DMS 273 (cell line): ENCODE measurements at regions not wholly inside any gene's neighbourhood (a gene's known extent, or its start where the extent isn't known, plus 50 kb on each side); places are given as distances from the start of the nearest gene placed in this dataset.
"Not testable (repeated sequence)": the region's sequence is repeated elsewhere in the genome, so short reads cannot be mapped to it uniquely, and the experiment has no call there.

Source experiments
- DNase-seq: peaks from one replicate; lab custom pipeline; 2025; ENCODE audit not compliant: unreplicated experiment; lab: John Stamatoyannopoulos, UW

GRCh38 chr3:152891678-152892077 is 56.7 kb downstream of the P2RY1 start:
- DNase-seq: no peak

- DNase-seq: no peak
Observed at GRCh38 chr3:152892446-152892845, 57.5 kb downstream of the P2RY1 start.

DNA sequence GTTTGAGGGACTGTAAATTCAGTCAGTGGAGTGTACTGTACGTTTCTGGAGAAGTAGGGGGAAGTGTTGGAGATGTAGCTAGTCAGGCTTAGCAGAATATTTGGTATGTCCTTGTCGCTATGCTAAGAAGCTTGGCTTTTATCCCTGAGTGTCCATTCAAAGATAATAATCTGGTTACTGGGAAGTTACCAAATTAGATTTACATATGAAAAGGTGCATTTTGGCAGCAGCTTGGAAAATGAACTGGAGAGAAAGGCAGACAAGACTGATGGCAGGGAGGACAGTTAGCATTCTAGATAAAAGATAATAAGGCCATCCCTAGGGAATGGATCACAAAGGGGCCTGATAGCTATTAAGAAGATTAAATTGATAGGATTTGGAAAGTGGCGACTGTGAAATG is 58.7 kb downstream of the P2RY1 start:
- no peak for DNase-seq

- DNase-seq: peak; percentile 86
Observed at GRCh38 chr3:152899306-152899705, 64.4 kb downstream of the P2RY1 start.

DNA sequence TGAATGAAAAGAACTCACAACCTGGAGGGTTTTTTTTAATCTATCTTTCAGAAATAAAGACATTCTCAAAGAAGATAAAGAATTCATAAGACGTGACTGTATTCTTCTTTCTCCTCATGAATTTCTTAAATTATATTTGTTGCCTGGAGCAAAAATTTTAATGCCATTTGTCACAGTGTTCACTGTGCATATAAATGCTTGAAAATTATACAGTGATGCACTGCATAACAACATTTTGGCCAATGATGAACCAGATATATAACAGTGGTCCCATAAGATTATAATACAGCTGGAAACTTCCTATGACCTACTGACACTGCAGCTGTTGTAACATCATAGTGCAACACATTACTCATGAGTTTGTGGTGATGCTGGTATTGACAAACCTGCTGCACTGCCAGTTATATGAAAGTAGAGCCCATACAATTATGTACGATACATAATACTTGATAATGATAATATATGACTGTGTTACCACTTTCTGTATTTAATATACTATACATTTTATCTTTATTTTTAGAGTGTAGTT is 67.3 kb downstream of the P2RY1 start:
- DNase-seq: no peak

GRCh38 chr3:152905631-152906030 is 70.7 kb downstream of the P2RY1 start:
- DNase-seq: no peak

- DNase-seq: peak; percentile 30
Observed at GRCh38 chr3:152909180-152909883, 74.4 kb downstream of the P2RY1 start.

GRCh38 chr3:152910211-152910610 is 75.3 kb downstream of the P2RY1 start:
- peak; percentile 48 for DNase-seq

- no peak for DNase-seq
Observed at GRCh38 chr3:152910966-152911365, 76.0 kb downstream of the P2RY1 start.

- DNase-seq: not testable (repeated sequence)
Observed at GRCh38 chr3:152914743-152915142, 79.8 kb downstream of the P2RY1 start.

GRCh38 chr3:152915695-152916094 is 80.8 kb downstream of the P2RY1 start:
- no peak for DNase-seq

DNA sequence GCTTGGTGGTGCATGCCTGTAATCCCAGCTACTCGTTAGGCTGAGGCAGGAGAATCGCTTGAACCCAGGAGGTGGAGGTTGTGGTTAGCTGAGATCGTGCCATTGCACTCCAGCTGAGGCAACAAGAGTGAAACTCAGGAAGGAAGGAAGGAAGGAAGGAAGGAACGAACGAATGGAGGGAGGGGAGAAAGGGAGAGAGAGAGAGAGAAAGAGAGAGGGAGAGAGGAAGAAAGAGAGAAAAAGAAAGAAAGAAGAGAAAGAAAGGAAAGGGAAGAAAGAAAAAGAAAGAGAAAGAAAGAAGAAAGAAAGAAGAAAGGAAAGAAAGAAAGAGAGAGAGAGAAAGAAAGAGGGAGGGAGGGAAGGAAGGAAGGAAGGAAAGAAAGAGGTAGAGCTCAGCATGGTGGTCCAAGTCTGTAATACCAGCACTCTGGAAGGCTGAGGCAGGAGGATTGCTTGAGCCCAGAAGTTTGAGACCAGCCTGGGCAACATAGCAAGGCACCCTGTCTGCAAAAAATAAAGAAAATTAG is 81.9 kb downstream of the P2RY1 start:
- DNase-seq: no peak

DNA sequence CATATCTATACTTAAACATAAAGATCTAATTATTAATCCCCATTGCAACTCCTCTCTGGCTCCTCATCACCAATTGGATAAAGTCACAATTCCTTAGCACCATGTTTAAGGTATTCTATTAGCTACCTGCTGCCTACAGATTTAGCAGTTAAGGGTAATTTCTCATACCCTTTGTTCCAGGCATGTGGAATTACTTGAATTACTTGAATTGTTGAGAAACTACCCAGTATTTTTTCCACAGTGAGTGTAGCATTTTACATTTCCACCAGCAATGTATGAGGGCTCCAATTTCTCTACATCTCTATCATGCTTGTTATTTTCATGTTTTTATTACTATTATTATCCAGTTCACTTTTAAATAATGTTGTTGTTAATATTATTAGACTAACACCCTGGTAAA is 86.4 kb downstream of the P2RY1 start:
- DNase-seq: no peak

- no peak for DNase-seq
Observed at GRCh38 chr3:152922554-152922953, 87.6 kb downstream of the P2RY1 start.

- no peak for DNase-seq
Observed at GRCh38 chr3:152927131-152927530, 92.2 kb downstream of the P2RY1 start.

DNA sequence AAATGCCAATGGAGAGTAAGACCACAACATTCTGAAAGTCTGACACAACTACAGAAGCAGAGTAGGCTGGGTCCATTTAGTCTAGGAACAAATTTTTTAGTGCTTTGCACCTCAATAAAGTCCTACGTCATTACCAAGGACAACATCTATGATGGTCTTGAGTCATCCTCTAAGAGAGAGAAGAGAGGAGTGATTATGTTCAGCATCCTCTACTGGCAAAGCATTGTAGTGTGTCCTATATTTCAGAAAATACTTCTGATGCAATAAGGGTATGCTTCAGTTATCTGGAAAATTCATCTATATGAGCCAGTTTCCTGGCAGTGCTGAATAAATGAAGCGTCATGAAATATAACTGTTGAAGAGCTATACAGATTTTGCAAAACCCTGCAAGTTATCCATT is 95.6 kb downstream of the P2RY1 start:
- no peak for DNase-seq

GRCh38 chr3:152937234-152937633 is 102.3 kb downstream of the P2RY1 start:
- no peak for DNase-seq

DNA sequence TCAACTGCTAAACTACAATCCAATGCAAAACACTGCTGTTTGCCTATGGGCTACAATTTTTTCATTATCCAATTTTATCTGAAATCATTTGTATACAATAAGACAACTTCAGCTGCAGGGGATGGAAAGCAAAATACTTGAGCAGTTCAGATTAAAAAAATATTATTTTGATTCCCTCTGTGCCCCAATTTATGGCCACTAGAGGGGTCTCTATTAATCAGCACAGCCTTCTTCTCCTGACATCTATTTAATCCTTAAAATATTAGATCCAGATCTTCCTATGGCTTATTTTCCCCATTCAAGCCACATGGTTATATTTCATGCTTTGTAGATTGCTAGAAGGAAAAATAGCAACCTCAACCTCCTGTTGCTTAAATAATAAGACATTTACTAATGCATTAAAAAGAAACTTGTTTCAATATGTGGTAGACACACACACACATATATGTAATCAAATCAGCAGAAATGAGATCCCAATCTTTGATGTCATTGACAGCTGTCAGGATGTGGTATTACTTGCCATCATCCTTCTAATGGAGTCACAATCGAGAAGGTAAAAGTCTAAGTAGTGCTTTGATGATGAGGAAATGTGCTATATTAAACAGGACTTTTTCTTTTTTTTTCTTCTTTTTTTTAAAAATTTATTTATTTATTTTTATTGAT is 104.2 kb downstream of the P2RY1 start:
- peak; percentile 15 for DNase-seq

GRCh38 chr3:152941859-152942258 is 106.9 kb downstream of the P2RY1 start:
- no peak for DNase-seq

DNA sequence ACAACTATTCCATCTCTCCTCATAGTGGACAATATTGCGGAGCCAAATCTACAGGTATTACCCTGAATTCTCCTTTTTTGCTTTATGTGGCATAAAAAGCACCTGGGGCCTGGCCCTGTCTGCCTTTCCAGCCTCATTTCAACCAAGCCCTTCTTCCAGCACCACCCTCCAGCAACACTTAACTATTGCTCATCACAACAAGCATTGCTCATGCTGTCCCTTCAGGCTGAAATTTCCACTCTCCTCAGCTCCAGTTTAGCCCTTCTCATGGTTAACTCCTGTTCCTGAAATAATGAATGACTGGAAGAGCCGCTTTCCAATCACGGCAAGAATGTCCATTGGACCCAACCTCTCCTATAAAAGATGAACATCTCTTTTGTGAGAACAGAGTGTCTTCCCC is 107.4 kb downstream of the P2RY1 start:
- no peak for DNase-seq

DNA sequence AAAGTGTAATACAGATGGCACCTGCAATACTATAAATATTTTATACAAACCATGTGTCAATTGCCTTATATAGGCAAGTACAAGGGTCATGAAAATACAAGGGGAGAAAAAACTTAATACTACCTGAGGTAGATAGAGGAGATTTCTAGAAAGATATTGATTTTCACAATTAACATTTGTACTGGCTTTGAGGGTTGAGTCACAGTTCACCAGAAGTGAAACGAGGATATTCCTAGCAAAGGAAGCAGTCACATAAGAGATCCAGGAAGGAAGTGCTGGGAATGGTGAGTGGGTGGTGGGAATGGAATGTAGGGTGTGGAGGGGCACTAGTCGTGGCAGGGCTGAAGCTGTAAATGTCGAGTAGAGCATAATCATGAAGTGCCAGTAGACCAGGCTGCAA is 108.7 kb downstream of the P2RY1 start:
- no peak for DNase-seq

DNA sequence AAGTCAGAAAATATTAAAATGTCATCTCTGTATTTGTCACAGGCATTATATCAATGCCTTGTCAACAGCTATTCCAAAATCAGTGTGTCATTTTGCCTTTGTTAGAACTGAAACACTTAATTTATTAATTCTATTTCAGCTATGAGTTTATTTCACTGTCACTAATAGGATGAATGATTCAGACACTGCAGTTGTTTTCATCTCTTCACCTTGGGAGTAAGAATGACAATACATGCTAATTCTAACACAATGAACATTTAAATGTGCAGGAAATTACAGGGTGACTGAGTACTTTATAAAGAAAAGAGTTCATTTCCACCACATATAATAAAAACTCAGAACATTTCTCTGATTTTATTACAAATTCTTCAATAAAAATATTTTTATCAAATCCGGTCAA is 109.7 kb downstream of the P2RY1 start:
- DNase-seq: no peak
